GM18868 (cell line): ENCODE measurements at regions not wholly inside any gene's neighbourhood (a gene's known extent, or its start where the extent isn't known, plus 50 kb on each side); places are given as distances from the start of the nearest gene placed in this dataset.
A peak's percentile ranks its signal among the peaks of the same experiment; 100 is the strongest.

Source experiments
- ATAC-seq: cut with Tn5 transposase; IDR thresholded peaks from one replicate; pipeline ENCODE4 v1.9.1; 2021; ENCODE audit warnings: mild to moderate bottlenecking, moderate library complexity; ENCODE audit not compliant: unreplicated experiment

DNA sequence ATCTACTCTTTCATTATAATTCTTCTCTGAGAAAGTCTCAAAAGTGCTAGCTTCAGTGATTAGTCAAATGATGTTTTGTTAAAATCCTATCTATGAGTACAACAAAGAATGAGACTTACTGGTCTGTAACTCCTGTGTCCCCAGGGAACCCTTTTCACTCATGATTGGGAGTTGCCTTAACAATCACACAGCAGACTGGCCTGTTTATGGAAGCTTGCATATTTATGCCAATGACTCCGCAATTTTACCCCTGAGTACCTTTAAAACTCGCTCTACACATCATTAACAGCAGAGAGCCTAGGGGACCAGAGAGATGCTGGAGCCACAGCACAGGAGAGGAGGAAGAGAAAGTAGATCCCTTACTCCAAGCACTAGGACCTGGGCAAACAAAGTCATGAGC is 628.1 kb downstream of the IGSF11 start:
- ATAC-seq, result no peak

DNA sequence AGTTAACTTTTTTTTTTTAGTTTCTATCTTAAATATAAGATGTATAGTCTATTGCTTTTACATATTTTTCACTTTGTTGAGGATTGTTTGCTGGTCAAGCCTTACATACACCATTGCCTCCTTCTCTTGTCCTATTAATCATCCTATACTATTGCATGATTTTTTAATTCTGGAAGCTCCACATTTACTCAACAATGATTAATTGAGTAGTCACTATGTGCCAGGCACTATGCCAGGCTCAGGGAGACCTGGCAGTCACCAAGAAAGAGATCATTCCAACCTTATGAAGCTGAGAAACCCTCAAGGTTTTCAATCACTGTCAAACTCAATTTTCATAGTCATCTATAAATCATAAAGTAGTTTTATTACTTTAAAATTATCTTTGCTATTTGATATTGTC is 626.2 kb downstream of the IGSF11 start:
- no peak for ATAC-seq

DNA sequence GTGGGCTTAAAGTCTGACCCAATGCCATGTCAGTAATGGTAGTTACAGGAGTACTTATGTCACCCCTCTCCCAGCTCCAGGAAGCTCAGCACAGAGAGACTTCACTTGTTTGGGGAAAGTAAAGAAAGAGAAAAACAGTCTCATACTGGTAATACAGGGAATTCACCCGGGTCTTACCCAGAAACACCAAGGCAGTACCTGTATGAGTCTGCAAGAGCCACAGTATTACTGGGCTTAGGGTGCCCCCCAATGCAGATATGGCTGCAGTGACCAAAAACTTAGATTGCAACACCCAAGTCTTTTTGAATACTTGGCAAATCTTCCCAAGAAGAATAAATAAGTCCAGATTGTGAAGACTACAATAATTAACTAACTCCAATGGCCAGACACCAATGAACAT is 622.1 kb downstream of the IGSF11 start:
- ATAC-seq, result peak; percentile 99

DNA sequence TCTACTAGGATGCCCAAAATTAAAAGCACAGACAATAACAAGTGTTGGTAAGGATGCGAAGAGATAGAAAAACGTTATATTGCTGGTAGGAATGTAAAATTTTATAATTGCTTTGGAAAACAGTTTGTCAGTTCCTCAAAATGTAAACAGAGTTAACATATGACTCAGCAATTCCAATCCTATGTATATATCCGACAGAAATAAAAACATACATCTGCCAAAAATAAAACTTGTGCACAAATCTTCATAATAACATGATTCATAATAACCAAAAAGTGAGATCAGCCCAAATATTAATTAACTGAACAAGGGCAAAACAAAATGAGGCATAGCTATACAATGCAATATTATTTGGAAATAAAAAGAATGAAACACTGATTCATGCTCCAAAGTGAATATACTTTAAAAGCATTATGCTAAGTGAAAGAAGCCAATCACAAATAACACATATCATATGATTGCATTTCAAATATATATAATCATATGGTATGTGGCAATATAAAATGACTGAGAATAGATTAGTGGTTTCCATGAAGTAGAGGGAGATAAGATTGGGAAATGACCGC is 609.3 kb downstream of the IGSF11 start:
- no peak for ATAC-seq

DNA sequence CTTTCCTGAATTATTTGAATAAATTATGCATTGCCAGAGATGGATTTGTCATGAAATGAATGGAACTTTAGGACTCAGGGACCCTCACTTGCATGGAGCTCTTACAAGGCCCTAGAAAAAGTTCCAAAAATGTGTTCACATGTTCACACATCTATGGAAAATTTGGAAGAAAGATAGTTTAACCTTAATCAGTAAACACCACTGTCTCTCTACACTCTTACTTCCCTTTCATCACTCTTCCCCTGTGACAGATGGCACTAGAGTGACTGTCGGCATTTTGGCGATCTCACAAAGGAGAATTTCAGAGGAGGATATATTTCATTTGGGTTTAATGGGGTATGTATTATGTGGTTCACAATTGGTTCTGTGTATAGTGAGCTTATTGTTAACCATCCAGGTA is 600.8 kb downstream of the IGSF11 start:
- ATAC-seq, result no peak

DNA sequence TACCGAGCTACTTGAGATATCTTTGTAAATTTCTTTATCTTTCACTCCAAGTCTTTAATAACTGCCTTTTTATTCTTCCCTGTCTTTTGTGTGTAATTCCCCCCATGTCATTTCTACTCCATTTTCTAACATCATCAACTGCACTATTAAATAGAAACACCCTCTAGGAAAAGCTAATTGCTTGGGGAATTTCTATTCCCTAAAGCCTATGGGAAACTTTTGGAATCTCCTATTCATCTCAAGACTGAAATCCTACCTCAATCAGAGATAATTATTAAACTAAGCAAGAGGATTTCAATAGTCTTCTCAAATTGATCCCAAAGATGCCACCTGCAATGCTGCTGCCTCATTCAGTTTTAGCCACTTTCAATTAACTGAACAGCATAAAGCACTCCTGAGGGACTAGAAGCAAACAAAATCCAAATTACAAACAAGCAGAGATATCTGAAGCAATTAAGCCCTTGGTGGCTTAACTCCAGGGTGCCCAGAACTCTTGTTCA is 598.7 kb downstream of the IGSF11 start:
- no peak for ATAC-seq

DNA sequence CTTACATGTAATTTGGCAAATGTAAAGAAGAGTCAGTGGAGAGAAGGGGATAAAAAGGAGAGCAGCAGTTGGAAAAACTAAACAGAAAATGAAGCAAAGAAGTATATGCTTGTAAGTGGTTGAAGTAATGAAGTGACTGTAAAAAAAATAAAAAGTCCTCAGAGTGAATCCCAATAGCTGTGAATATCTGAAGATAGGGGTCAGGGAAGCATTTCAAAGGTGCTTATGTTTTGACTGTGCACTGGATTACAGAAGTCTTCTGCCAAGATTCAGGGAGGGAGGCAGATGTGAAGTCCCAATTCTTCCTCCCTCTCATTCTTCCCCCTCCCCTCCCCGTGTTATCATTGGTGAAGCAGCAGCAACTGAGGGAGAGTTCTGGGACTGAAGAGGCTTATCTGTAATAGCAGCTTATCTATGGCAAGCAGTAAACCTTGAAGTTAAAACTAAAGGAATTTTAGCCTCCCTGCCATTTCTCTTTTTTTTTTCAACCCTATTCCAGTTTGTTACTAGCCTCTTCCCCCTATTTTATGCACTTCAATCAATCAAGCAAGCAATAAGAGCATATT is 597.9 kb downstream of the IGSF11 start:
- ATAC-seq, result no peak

DNA sequence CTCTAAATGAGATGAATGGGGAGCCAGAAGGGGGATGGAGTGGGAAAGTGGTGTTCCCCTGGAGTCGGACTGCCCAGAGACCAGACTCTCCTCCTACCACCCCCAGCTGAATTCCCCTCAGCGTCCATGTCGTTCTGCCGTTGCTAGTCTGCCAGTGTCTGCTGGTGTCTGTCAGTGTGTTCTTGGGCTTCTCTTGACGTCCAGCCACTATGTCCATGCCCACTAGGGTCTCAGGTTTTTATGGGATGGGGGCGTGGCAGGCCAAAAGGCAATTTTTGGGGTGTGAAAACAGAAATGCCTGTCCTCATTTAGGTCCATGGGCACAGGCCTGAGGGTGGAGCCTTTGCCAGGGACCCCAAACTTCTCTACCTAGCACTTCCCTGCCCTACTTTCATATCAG is 589.6 kb downstream of the IGSF11 start:
- ATAC-seq, result no peak

DNA sequence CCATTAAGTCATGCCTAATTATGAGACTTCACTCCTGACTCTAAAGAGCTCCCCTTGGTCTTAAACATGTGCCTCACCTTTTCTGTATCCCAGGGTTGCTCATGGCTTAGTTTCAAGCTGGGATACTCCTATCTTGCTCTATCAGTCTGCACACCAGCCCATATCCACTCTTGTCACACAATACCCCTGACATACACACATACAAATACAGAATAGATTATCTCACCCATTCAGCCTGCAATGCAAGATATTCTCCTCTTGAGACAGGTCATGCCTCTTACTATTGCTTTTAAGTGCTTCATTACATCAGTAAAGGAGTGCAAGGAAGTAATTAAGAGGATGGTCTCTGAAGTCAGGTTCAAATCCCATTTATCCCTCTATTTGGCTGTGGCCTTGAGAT is 587.3 kb downstream of the IGSF11 start:
- ATAC-seq, result no peak

DNA sequence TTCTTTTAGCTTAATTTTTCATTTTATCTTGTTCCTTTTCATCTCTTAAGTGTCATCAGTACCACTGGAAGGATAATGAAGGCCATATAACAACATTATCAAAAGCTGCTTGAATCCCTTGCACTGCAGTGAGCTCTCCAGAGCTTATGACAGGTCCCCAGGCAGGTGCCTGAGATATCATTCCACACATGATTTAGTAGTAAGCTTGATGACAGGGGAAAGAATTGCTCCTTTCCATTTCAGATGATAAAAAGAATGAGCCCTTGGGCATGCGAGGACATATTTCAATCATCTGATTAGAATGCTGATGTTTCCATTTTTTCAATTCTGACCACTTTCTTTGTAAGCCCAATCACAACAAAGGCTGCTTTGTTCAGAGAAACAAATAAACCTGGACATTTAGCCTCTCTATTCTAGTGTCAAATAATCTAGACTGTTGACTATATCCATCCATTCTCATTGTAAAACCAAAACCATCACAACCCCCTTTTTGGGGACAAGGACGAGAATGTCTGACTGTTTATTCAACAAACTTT is 567.8 kb downstream of the IGSF11 start:
- no peak for ATAC-seq

DNA sequence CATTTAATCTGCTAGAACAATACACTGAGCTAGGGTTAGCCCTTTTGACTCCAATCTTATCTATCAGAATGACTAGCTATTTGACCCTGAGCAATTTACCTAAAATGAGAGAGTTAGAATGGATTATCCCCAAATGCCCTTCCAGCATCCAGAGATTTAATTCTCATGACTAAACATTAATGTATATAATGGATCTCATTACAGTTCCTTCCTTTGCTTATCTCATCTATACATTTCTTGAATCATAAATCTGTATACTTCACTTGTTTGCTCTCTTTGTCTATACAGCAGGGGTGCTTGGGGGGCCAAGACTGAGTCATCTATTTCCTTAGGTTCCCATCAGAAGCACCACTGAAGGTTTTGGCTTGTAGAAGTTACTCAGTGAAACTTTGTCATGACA is 565.8 kb downstream of the IGSF11 start:
- no peak for ATAC-seq

DNA sequence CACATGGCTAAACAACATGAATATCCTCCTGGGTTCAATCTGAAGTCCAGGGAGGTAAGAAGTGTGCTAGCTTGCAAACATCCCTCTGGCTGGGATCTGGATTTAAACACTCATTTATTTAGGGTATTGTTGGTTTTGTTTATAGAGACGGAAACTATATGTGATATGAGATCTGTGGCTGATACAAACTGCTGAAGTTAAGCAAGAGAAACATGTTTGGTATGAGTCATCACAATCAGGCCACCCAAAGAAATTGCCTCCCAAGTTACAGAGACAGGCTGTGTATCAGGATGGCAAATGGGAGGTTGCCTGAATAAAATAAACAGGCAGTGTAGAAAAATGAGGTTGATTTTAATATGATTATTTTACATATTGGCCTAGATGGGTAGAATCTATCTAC is 562.1 kb downstream of the IGSF11 start:
- peak; percentile 69 for ATAC-seq

DNA sequence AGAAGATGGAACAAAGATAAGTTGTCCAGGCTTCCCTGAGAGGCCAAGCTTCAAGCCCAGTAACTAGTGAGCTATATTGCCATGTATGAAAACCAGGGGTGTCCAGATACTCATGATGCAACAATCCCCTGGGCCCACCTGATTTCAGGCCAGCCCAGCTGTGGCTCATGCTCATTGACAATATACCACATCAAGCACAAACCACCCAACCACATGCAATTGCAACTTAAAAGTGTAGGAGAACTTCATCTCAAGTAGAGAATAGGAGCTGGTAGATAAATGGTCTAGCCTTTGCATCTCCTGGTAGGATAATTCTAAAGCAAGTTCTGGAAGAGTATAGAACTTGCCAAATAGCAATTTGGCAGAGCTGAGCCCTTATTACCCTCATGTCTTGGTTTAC is 561.3 kb downstream of the IGSF11 start:
- no peak for ATAC-seq

DNA sequence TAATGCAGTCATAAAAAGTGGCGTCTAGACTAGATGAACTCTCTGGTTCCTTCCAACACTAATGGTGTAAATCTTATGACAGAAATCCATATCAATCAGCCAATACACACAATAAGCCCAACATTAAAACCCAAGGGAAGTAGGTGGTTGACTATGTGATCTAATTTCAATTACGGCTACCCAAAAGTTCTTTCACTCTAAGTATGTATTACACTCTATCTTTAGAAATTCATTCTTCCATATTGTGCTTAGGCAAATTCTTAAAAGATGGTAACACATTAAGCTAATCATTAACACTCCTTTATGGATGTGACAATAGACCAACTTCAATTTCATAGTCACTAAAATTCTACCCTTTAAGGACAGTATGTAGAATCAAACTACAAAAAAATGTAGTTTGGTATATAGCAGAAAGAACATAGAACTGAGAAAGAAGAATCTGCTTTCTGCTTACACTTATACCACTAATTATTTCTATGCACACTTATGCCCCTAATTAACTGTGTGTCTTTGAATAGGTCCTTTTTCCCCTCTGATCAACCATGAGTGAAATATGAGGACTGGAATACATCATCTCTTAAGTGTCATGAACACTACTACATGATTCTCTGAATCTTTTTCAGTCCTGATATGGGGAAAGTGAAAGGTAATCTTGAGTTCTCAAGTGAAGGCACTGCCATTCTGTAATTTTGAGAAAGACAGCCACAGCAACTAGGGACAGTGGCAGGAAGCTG is 557.6 kb downstream of the IGSF11 start:
- ATAC-seq, result peak; percentile 48

DNA sequence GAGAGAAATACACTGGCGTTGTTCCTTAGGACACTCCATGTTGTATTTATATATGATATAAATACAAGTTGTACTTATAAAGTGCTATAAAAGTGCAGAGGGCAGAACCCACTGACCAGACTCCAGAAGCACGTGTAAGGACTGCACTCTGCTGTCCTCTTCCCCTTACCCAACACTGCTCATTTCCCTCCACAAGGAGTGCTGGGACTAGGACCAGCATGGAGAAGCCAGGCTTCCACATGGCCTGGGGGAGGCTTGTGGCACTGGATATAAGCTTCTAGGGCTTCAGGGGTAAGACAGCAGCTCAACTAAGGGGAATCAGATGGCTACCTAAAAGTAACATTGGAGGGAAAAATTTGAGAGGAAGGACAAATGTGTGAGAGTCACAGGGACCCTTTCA is 556.9 kb downstream of the IGSF11 start:
- peak; percentile 17 for ATAC-seq

DNA sequence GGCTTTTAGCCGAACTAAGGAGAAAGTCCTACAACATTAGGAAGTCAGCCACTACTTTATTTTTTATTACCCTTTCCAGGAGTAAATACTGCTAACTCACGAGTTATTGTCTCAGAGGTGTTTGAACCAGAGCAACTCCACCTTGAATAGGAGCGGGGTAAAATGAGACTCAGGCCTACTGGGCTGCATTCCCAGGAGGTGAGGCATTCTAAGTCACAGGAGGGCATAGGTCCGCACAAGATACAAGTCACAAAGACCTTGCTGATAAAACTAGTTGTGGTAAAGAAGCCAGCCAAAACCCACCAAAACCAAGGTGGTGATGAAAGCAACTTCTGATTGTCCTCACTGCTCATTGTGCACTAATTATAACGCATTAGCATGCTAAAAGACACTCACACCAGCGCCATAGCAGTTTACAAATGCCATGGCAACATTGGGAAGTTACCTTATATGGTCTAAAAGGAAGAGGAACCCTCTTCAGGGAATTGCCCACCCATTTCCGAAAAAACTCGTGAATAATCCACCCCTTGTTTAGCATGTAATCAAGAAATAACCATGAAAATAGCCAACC is 555.9 kb downstream of the IGSF11 start:
- no peak for ATAC-seq

DNA sequence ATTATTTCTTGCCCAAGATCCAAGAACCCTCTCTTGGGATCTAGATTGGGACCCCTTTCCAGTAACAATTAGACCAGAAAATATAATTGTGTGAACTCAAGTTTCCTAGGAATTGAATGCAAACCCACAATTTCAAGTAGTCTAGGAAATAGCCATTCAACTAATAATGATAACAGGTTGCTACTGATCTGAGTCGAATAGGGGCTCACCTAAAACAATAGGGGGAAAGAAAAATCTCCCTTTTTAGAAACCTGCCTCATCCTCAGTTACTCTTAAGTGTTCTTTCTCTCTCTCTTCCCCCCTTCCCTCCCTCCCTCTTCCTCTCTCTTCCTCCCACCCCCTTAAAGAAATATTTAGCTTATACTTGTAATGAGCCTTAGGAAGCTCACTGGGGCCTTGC is 555.3 kb downstream of the IGSF11 start:
- peak; percentile 24 for ATAC-seq

DNA sequence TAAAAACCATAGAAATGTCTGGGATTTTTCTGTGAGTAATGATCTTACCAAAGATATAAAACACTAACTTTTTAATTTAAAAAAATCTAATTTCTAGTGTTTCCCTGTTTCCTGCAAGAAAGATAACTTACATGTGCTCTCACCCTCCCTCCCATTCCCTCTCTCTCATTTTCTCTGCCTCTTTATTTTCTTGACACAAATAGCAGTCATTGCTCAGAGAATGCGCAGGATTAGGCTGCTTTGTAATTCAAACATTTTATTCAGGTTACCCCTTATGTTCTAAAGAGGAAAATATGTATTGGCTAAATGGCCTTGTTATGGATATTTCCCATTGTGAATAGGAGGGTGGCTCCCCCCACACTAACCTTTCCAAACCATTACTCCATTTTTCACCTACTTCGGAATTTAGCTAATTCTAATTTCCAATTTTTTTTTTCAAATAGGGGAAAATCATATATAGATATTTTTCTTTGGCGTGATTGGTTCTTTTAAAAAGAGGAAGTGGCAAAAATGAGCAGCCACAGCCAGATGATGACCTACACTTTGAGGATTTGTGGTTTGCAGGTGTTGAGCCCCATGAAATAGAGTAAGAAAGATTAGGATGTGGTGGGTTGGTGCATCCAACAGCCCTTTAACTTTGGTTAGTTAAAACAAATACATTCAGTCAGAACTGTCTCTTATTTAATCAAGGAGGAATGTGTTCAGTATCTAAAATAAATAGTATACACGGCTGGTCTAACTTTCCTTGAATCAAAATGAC is 554.4 kb downstream of the IGSF11 start:
- peak; percentile 58 for ATAC-seq

DNA sequence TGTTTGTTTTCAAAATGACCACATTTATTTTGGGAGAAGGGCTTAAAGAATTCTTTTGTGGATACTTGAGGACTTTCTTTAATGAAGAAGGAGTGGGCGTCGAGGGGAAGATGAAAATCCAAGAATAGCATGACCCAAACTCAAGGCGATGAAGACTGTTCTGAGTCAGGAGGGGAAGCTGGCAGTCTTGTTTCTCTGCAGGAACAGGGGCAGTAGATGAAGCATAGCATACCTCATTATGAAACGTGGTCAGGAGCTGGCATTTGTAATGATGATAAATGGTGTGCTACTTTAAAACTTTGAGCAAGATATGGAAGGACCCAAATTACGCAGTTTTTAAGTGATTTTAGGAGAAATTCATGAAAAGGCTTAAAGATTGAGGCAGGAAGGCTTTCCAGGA is 549.0 kb downstream of the IGSF11 start:
- peak; percentile 95 for ATAC-seq

DNA sequence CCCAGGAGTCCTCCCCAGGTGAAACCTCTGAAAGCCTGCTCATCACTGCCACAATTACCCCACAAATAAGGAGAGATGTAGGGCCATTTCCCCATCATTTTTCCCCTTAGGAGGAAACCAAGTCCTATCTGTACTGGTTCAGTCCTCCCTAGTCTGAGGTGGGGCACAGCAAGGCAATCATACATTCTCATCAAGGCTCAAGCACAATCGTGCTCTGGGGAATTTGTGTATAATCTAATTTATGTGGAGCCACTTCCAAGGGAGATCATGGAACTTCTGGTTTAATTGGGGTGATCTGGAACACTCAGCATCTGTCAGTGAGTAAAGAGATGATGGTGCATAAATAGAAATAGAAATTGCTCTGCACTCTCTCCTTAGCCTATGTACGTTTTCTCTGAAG is 546.9 kb downstream of the IGSF11 start:
- ATAC-seq, result no peak

DNA sequence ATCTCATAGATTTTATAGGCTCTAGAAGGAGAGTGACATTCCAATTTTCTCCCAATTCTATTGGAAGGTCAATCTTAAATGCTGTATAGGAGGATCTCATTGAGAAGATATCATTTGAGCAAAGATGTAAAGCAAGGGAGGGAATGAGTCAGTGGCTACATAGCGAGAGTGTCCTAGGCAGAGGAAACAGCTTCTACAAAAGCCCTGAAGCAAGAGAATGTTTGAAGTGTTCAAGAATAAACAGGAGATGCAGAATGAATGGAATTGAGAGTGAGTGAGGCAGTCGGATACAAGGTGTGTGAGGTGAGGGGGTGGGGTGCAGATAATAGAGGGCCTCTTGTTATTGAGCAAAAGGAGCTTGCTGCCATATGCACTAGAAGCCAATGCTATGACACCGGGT is 545.9 kb downstream of the IGSF11 start:
- ATAC-seq, result no peak
